KMS-11 (cell line): ENCODE measurements at regions not wholly inside any gene's neighbourhood (a gene's known extent, or its start where the extent isn't known, plus 50 kb on each side); places are given as distances from the start of the nearest gene placed in this dataset.

ENCODE experiments used
- H2AFZ ChIP-seq: fragments of 200-600 bp; sonication (generic); 2 replicates; pipeline ENCODE4 v1.6.1; 2016; ENCODE audit warnings: antibody characterized with exemption, mixed run types, low read depth
- H3K27ac ChIP-seq: fragments of 200-600 bp; sonication (generic); 2 replicates; pipeline ENCODE4 v1.6.1; 2016; ENCODE audit warnings: mild to moderate bottlenecking, mixed run types
- H3K27me3 ChIP-seq: fragments of 200-600 bp; sonication (generic); 2 replicates; pipeline ENCODE4 v1.6.1; 2017; ENCODE audit warnings: mild to moderate bottlenecking, low read depth, mixed run types, moderate library complexity; ENCODE audit not compliant: insufficient read depth
- H3K36me3 ChIP-seq: fragments of 200-600 bp; sonication (generic); 2 replicates; pipeline ENCODE4 v1.6.1; 2017; ENCODE audit warnings: mild to moderate bottlenecking, mixed run types; ENCODE audit not compliant: insufficient read depth
- H3K4me1 ChIP-seq: fragments of 200-600 bp; sonication (generic); 2 replicates; pipeline ENCODE4 v1.6.1; 2016; ENCODE audit warnings: mild to moderate bottlenecking, low read depth, mixed run types; ENCODE audit not compliant: poor library complexity, severe bottlenecking
- H3K4me2 ChIP-seq: fragments of 200-600 bp; sonication (generic); 2 replicates; pipeline ENCODE4 v1.7.0; 2016; ENCODE audit warnings: mild to moderate bottlenecking, mixed run types
- H3K4me3 ChIP-seq: fragments of 200-600 bp; sonication (generic); IDR thresholded peaks from 2 replicates; pipeline ENCODE4 v1.6.1; 2017; ENCODE audit warnings: low read depth, low read length, mixed read lengths; ENCODE audit not compliant: insufficient read depth
- H3K79me2 ChIP-seq: fragments of 200-600 bp; sonication (generic); 2 replicates; pipeline ENCODE4 v1.6.1; 2016; ENCODE audit warnings: low read depth, mixed run types; ENCODE audit not compliant: insufficient read depth
- H3K9ac ChIP-seq: fragments of 200-600 bp; sonication (generic); 2 replicates; pipeline ENCODE4 v1.6.1; 2016; ENCODE audit warnings: mild to moderate bottlenecking, mixed run types
- H4K20me1 ChIP-seq: fragments of 200-600 bp; sonication (generic); 2 replicates; pipeline ENCODE4 v1.6.1; 2016; ENCODE audit warnings: mild to moderate bottlenecking, mixed run types; ENCODE audit not compliant: insufficient read depth
- CTCF ChIP-seq: fragments of 200-600 bp; sonication (generic); conservative IDR thresholded peaks from 2 replicates; pipeline ENCODE4 v1.6.1; 2017; ENCODE audit warnings: low read depth, mild to moderate bottlenecking, antibody characterized with exemption, low read length, moderate library complexity, mixed read lengths

GRCh38 chr4:186901850-186902249 lies 178.2 kb upstream of the FAT1 start:
- no peaks in the 10 kb centered on the region for H4K20me1 ChIP-seq
- no peak overlapping the region for H3K4me3 ChIP-seq
- no peaks in the 10 kb centered on the region for H3K36me3 ChIP-seq
- no peak overlapping the region for H3K27ac ChIP-seq
- H3K4me2 ChIP-seq = no peak overlapping the region
- H3K79me2 ChIP-seq = no peaks in the 10 kb centered on the region
- no peaks in the 10 kb centered on the region for H3K27me3 ChIP-seq
- no peaks in the 10 kb centered on the region for H3K4me1 ChIP-seq
- no peak for TF ChIP-seq CTCF
- no peak overlapping the region for H2AFZ ChIP-seq
- no peak overlapping the region for H3K9ac ChIP-seq

GRCh38 chr4:186902361-186902760 lies 178.7 kb upstream of the FAT1 start:
- Histone ChIP-seq H3K36me3 (no peaks in the 10 kb centered on the region), H3K27ac (no peak overlapping the region), H3K27me3 (no peaks in the 10 kb centered on the region), H4K20me1 (no peaks in the 10 kb centered on the region), H2AFZ (no peak overlapping the region), H3K4me2 (no peak overlapping the region), H3K9ac (no peak overlapping the region), H3K4me3 (no peak overlapping the region), H3K4me1 (no peaks in the 10 kb centered on the region), H3K79me2 (no peaks in the 10 kb centered on the region)
- no peak for TF ChIP-seq CTCF

- Histone ChIP-seq H3K4me1 (no peaks in the 10 kb centered on the region), H3K27ac (no peak overlapping the region), H4K20me1 (no peaks in the 10 kb centered on the region), H3K36me3 (no peaks in the 10 kb centered on the region), H2AFZ (no peak overlapping the region), H3K4me3 (no peak overlapping the region), H3K27me3 (no peaks in the 10 kb centered on the region), H3K79me2 (no peaks in the 10 kb centered on the region), H3K4me2 (no peak overlapping the region), H3K9ac (no peak overlapping the region)
- no peak for TF ChIP-seq CTCF
These were observed 180.4 kb upstream of the FAT1 start for GRCh38 chr4:186904101-186904500.

GRCh38 chr4:186906722-186907121 lies 183.1 kb upstream of the FAT1 start:
- Histone ChIP-seq H3K9ac (no peak overlapping the region), H3K4me1 (no peaks in the 10 kb centered on the region), H3K36me3 (no peaks in the 10 kb centered on the region), H3K4me3 (no peak overlapping the region), H2AFZ (no peak overlapping the region), H3K4me2 (no peak overlapping the region), H3K27me3 (no peaks in the 10 kb centered on the region), H3K79me2 (no peaks in the 10 kb centered on the region), H4K20me1 (no peaks in the 10 kb centered on the region), H3K27ac (no peak overlapping the region)
- TF ChIP-seq CTCF = no peak

GRCh38 chr4:186910385-186910784 lies 186.7 kb upstream of the FAT1 start:
- Histone ChIP-seq H3K9ac (no peak overlapping the region), H2AFZ (no peak overlapping the region), H3K27ac (no peak overlapping the region), H3K4me2 (no peak overlapping the region), H3K4me3 (no peak overlapping the region), H3K36me3 (no peaks in the 10 kb centered on the region), H3K4me1 (no peaks in the 10 kb centered on the region), H4K20me1 (no peaks in the 10 kb centered on the region), H3K27me3 (no peaks in the 10 kb centered on the region), H3K79me2 (no peaks in the 10 kb centered on the region)
- no peak for TF ChIP-seq CTCF
